ENCODE measurements at regions not wholly inside any gene's neighbourhood (a gene's known extent, or its start where the extent isn't known, plus 50 kb on each side); places are given as distances from the start of the nearest gene placed in this dataset.

DNA sequence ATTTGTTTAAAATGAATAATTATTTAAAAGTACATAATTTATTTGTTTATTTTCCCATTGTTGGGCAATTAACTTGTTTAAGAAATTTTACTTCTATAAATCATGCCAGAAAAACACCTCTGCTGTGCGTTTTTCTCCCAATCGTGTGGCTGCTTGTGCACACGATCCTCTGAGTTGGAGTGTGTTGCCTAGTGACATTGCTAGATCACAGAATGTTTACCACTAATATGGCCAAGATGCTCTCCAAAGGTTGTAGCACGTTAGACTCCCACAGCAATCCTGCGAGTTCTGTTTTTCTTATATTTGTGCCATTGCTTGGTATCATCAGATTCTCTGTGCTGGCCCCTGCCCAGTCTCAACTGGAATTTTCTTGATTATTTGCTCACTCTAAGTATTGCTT is 207.1 kb upstream of the ADCY1 start:
- Histone ChIP-seq H3K27me3 (ENCODE audit: insufficient read depth, low read depth, low read length) (no peaks in the 10 kb centered on the region), H3K27ac (ENCODE audit: low read length) (no peak overlapping the region), H2AFZ (ENCODE audit: low read depth, low read length) (no peak overlapping the region), H3K9me3 (ENCODE audit: low read length) (no peaks in the 10 kb centered on the region), H4K20me1 (ENCODE audit: insufficient read depth) (no peaks in the 10 kb centered on the region), H3K36me3 (ENCODE audit: insufficient read depth, low read length) (no peaks in the 10 kb centered on the region), H3F3A (ENCODE audit: insufficient read depth, low read length, poor library complexity, severe bottlenecking) (no peaks in the 10 kb centered on the region), H3K9ac (ENCODE audit: low read length) (no peak overlapping the region), H3K4me2 (ENCODE audit: low read length) (no peak overlapping the region), H3K4me3 (ENCODE audit: low read length) (no peak overlapping the region), H3K79me2 (replicated peaks; ENCODE audit: insufficient read depth, low read length) (no peaks in the 10 kb centered on the region), H3K9me2 (ENCODE audit: insufficient read depth, low read length) (no peaks in the 10 kb centered on the region)
- TF ChIP-seq EP300 (conservative IDR thresholded peaks at IDR 0.05; ENCODE audit: poor library complexity, severe bottlenecking): no peak
- TF ChIP-seq SMC3 (conservative IDR thresholded peaks at IDR 0.05; ENCODE audit: poor library complexity): no peak
- no peak for TF ChIP-seq MXI1 (conservative IDR thresholded peaks at IDR 0.05; ENCODE audit: poor library complexity, severe bottlenecking)
- no peak for TF ChIP-seq EZH2 (IDR thresholded peaks at IDR 0.05; ENCODE audit: borderline replicate concordance, insufficient read depth, low read length, poor library complexity, severe bottlenecking)
- no peak for TF ChIP-seq RAD21 (conservative IDR thresholded peaks at IDR 0.05)

DNA sequence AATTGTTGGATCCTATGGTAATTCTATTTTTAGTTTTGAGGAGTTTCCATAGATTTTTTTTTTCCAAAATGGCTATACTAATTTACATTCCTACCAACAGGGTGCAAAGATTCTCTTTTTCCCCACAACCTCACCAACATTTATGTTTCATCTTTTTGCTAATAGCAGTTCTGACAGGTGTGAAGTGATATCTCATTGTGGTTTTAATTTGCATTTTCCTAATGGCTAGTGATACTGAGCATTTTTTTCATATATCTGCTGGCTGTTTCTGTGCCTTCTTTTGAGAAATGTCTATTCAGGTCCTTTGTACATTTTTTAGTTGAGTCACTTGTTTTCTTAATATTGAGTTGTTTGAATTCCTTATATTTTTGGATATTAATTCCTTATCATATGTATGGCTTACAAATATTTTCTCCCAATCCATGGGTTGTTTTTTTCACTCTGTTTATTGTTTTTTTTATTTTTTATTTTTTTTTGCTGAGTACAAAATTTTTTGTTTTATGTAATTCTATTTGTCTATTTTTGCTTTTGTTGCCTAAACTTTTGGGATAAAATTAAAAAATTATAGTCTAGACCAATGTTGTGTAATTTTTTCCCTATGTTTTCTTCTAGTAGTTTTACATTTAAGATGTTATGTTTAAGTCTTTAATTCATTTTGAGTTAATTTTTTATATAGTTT is 205.9 kb upstream of the ADCY1 start:
- Histone ChIP-seq H3F3A (ENCODE audit: insufficient read depth, low read length, poor library complexity, severe bottlenecking) (no peaks in the 10 kb centered on the region), H2AFZ (ENCODE audit: low read depth, low read length) (no peak overlapping the region), H3K36me3 (ENCODE audit: insufficient read depth, low read length) (no peaks in the 10 kb centered on the region), H3K27me3 (ENCODE audit: insufficient read depth, low read depth, low read length) (no peaks in the 10 kb centered on the region), H3K79me2 (replicated peaks; ENCODE audit: insufficient read depth, low read length) (no peaks in the 10 kb centered on the region), H3K4me2 (ENCODE audit: low read length) (no peak overlapping the region), H3K27ac (ENCODE audit: low read length) (no peak overlapping the region), H4K20me1 (ENCODE audit: insufficient read depth) (no peaks in the 10 kb centered on the region), H3K9me2 (ENCODE audit: insufficient read depth, low read length) (no peaks in the 10 kb centered on the region), H3K9ac (ENCODE audit: low read length) (no peak overlapping the region), H3K9me3 (ENCODE audit: low read length) (no peaks in the 10 kb centered on the region), H3K4me3 (ENCODE audit: low read length) (no peak overlapping the region)
- no peak for TF ChIP-seq MXI1 (conservative IDR thresholded peaks at IDR 0.05; ENCODE audit: poor library complexity, severe bottlenecking)
- TF ChIP-seq TAF1 (IDR thresholded peaks at IDR 0.05; ENCODE audit: low read depth): no peak
- no peak for TF ChIP-seq RAD21 (conservative IDR thresholded peaks at IDR 0.05)

DNA sequence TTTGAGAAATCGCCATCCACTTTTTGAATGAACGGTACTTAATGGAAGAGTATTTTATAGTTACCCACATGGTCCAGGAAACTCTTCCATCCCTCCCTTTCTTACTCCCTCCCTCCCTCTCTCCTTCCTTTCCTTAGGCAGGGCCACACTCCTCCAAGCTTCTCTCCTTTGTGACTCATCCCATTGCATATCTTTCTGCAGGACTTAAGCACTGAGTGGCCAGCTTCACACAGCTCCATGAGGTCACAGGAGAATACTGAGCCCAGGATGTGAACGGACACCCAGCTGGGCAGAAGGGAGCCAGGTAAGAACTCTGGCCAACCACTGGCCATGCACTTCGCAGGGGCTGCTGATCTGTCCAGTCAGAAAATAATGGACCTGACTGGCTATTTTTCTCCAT is 189.7 kb upstream of the ADCY1 start:
- H3K4me3 ChIP-seq (ENCODE audit: low read length): no peak overlapping the region
- H3K9me2 ChIP-seq (ENCODE audit: insufficient read depth, low read length): no peaks in the 10 kb centered on the region
- no peaks in the 10 kb centered on the region for H3K27me3 ChIP-seq (ENCODE audit: insufficient read depth, low read depth, low read length)

More for the DNA sequence above, 189.7 kb upstream of the ADCY1 start:
- H3K9ac ChIP-seq (ENCODE audit: low read length): no peak overlapping the region
- H3K79me2 ChIP-seq (replicated peaks; ENCODE audit: insufficient read depth, low read length): no peaks in the 10 kb centered on the region
- no peaks in the 10 kb centered on the region for H4K20me1 ChIP-seq (ENCODE audit: insufficient read depth)
- TF ChIP-seq EP300 (conservative IDR thresholded peaks at IDR 0.05; ENCODE audit: poor library complexity, severe bottlenecking) (no peak), TAF1 (IDR thresholded peaks at IDR 0.05; ENCODE audit: low read depth) (no peak), EZH2 (IDR thresholded peaks at IDR 0.05; ENCODE audit: borderline replicate concordance, insufficient read depth, low read length, poor library complexity, severe bottlenecking) (no peak), POLR2AphosphoS5 (IDR thresholded peaks at IDR 0.05) (no peak), MXI1 (conservative IDR thresholded peaks at IDR 0.05; ENCODE audit: poor library complexity, severe bottlenecking) (no peak), SMC3 (conservative IDR thresholded peaks at IDR 0.05; ENCODE audit: poor library complexity) (no peak), RAD21 (conservative IDR thresholded peaks at IDR 0.05) (no peak)
- TF ChIP-seq, protein P1, sequence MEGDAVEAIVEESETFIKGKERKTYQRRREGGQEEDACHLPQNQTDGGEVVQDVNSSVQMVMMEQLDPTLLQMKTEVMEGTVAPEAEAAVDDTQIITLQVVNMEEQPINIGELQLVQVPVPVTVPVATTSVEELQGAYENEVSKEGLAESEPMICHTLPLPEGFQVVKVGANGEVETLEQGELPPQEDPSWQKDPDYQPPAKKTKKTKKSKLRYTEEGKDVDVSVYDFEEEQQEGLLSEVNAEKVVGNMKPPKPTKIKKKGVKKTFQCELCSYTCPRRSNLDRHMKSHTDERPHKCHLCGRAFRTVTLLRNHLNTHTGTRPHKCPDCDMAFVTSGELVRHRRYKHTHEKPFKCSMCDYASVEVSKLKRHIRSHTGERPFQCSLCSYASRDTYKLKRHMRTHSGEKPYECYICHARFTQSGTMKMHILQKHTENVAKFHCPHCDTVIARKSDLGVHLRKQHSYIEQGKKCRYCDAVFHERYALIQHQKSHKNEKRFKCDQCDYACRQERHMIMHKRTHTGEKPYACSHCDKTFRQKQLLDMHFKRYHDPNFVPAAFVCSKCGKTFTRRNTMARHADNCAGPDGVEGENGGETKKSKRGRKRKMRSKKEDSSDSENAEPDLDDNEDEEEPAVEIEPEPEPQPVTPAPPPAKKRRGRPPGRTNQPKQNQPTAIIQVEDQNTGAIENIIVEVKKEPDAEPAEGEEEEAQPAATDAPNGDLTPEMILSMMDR (IDR thresholded peaks at IDR 0.05; ENCODE audit: poor library complexity, severe bottlenecking): no peak
- TF ChIP-seq, protein P2, sequence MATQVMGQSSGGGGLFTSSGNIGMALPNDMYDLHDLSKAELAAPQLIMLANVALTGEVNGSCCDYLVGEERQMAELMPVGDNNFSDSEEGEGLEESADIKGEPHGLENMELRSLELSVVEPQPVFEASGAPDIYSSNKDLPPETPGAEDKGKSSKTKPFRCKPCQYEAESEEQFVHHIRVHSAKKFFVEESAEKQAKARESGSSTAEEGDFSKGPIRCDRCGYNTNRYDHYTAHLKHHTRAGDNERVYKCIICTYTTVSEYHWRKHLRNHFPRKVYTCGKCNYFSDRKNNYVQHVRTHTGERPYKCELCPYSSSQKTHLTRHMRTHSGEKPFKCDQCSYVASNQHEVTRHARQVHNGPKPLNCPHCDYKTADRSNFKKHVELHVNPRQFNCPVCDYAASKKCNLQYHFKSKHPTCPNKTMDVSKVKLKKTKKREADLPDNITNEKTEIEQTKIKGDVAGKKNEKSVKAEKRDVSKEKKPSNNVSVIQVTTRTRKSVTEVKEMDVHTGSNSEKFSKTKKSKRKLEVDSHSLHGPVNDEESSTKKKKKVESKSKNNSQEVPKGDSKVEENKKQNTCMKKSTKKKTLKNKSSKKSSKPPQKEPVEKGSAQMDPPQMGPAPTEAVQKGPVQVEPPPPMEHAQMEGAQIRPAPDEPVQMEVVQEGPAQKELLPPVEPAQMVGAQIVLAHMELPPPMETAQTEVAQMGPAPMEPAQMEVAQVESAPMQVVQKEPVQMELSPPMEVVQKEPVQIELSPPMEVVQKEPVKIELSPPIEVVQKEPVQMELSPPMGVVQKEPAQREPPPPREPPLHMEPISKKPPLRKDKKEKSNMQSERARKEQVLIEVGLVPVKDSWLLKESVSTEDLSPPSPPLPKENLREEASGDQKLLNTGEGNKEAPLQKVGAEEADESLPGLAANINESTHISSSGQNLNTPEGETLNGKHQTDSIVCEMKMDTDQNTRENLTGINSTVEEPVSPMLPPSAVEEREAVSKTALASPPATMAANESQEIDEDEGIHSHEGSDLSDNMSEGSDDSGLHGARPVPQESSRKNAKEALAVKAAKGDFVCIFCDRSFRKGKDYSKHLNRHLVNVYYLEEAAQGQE (IDR thresholded peaks at IDR 0.05; ENCODE audit: borderline replicate concordance): no peak
- no peak overlapping the region for H3K27ac ChIP-seq (ENCODE audit: low read length)
- H3K9me3 ChIP-seq (ENCODE audit: low read length): no peaks in the 10 kb centered on the region
- H3F3A ChIP-seq (ENCODE audit: insufficient read depth, low read length, poor library complexity, severe bottlenecking): no peaks in the 10 kb centered on the region
- no peak overlapping the region for H3K4me2 ChIP-seq (ENCODE audit: low read length)
- H3K36me3 ChIP-seq (ENCODE audit: insufficient read depth, low read length): no peaks in the 10 kb centered on the region
- H2AFZ ChIP-seq (ENCODE audit: low read depth, low read length): no peak overlapping the region

All from neural cell (in vitro differentiated cells).